ENCODE measurements at regions not wholly inside any gene's neighbourhood (a gene's known extent, or its start where the extent isn't known, plus 50 kb on each side); places are given as distances from the start of the nearest gene placed in this dataset.
A peak's percentile ranks its signal among the peaks of the same experiment; 100 is the strongest.

DNA sequence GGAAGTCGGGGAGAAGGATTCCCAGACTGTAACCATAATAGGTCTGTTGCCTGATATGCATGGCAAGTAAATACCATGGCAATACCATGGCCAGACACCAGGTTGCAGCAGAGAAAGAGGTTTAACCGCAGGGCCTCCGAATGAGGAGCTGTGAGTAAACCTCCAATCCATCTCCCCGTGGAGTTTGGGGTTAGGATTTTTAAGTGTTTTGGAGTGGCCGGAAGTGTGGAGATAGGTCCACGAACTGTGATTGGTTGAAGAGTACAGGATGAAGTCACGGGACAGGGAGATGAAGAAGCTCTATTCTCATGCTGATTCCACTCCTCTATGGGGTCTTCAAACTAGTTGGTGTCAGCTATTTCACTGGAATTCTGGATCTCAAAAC, 127.9 kb downstream of the ST8SIA2 start:
- Mint-ChIP-seq H3K9me3 (no peaks in the 10 kb centered on the region), H3K27me3 (peaks cover 7% of the 10 kb centered on the region), H3K36me3 (ENCODE audit: low read depth) (no peaks in the 10 kb centered on the region), H3K27ac (no peak overlapping the region), H3K4me1 (peaks cover 2% of the 10 kb centered on the region), H3K4me3 (no peak overlapping the region)
- intact Hi-C loops (cut with micrococcal nuclease): loop anchor here (1.0 kb wide), 1 partner anchor 194 kb away; no protein-coding TSS in a partner anchor
- peak; percentile 83 for DNase-seq

DNA sequence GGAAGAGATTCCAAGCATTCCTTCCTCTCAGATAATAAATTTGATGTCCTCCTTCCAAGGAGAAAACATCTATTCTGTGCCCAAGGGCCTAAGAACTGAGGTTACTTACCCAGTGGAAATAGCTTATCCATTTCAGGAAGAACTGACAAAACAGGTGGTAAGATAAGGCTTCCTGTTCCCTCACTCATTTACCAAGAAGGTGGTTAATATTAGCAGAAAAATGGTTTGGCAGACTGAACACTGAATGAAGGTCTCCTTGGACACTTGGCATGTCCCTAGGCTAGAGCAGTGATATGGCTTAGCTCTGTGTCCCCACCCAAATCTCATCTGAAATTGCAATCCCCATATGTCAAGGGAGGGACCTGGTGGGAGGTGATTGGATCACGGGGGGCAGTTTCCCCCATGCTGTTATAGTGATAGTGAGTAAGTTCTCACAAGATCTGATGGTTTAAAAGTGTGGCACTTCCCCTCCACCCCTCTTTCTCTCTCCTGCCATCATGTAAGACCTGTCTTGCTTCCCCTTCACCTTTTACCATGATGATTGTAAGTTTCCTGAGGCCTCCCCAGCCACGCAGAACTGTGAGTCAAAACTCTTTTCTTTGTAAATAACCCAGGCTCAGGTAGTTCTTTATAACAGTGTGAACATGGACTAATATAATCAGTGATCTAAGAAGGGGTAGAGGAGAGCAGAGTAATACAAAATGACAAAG, 127.4 kb downstream of the ST8SIA2 start:
- intact Hi-C loops (cut with micrococcal nuclease): loop anchor here (1.0 kb wide), 1 partner anchor 194 kb away; no protein-coding TSS in a partner anchor
- H3K9me3 Mint-ChIP-seq: no peaks in the 10 kb centered on the region
- H3K36me3 Mint-ChIP-seq (ENCODE audit: low read depth): no peaks in the 10 kb centered on the region
- H3K4me3 Mint-ChIP-seq: no peak overlapping the region
- peaks cover 6% of the 10 kb centered on the region for H3K27me3 Mint-ChIP-seq
- no peak overlapping the region for H3K27ac Mint-ChIP-seq
- DNase-seq: no peak
- peaks cover 2% of the 10 kb centered on the region for H3K4me1 Mint-ChIP-seq

DNA sequence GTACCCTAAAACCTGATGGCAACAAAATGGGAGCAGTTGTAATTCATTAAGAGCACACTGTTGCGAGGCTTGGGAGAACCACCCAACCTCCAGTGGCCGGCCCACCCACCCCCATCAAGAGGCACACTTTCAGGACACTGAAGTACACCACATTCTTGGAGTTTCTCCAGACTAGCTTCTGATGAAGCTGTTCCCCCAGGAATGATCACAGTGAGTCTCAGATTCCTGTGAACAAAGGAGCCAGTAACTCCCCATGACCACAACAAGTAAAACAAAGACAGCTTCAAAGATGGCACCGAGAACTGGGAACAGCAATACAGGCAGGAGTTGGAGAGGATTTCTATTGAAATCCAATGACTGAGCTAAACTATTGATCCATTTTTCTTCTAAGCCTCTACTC, 126.0 kb downstream of the ST8SIA2 start:
- Mint-ChIP-seq H3K27me3 (peaks cover 4% of the 10 kb centered on the region), H3K27ac (no peak overlapping the region), H3K4me1 (peaks cover 2% of the 10 kb centered on the region), H3K9me3 (no peaks in the 10 kb centered on the region), H3K36me3 (ENCODE audit: low read depth) (no peaks in the 10 kb centered on the region), H3K4me3 (no peak overlapping the region)
- intact Hi-C loops (cut with micrococcal nuclease): no loop called here
- DNase-seq: no peak
